GM18505 (cell line): ENCODE measurements at regions not wholly inside any gene's neighbourhood (a gene's known extent, or its start where the extent isn't known, plus 50 kb on each side); places are given as distances from the start of the nearest gene placed in this dataset.

ENCODE experiments used
- ATAC-seq: cut with Tn5 transposase; IDR thresholded peaks from one replicate; pipeline ENCODE4 v1.9.1; 2021; ENCODE audit not compliant: unreplicated experiment
- POLR2A ChIP-seq: IDR thresholded peaks from 4 replicates; pipeline ENCODE4 v1.6.1; 2011; ENCODE audit warnings: borderline replicate concordance; ENCODE audit not compliant: insufficient read depth, insufficient read length; ENCODE audit errors: extremely low read depth

GRCh38 chrX:38899650-38900049 is 98.4 kb downstream of the MID1IP1 start:
- no peak for TF ChIP-seq POLR2A
- no peak for ATAC-seq

GRCh38 chrX:38900719-38901118 is 99.5 kb downstream of the MID1IP1 start:
- ATAC-seq = no peak
- TF ChIP-seq POLR2A = no peak

- ATAC-seq = no peak
- no peak for TF ChIP-seq POLR2A
Measured at GRCh38 chrX:38902972-38903492, 101.8 kb downstream of the MID1IP1 start.

- no peak for ATAC-seq
- no peak for TF ChIP-seq POLR2A
Measured at GRCh38 chrX:38916801-38917200, 115.5 kb downstream of the MID1IP1 start.

GRCh38 chrX:38917954-38918353 is 116.7 kb downstream of the MID1IP1 start:
- no peak for TF ChIP-seq POLR2A
- ATAC-seq = no peak

- no peak for TF ChIP-seq POLR2A
- ATAC-seq = no peak
Measured at GRCh38 chrX:38919202-38919601, 117.9 kb downstream of the MID1IP1 start.

GRCh38 chrX:38919853-38920528 is 118.7 kb downstream of the MID1IP1 start:
- no peak for TF ChIP-seq POLR2A
- ATAC-seq = no peak

GRCh38 chrX:38923451-38923969 is 122.3 kb downstream of the MID1IP1 start:
- ATAC-seq = no peak

GRCh38 chrX:38927592-38927991 is 126.3 kb downstream of the MID1IP1 start:
- no peak for ATAC-seq
- TF ChIP-seq POLR2A = no peak

More at GRCh38 chrX:38923451-38923969, 122.3 kb downstream of the MID1IP1 start:
- no peak for TF ChIP-seq POLR2A

- no peak for ATAC-seq
- no peak for TF ChIP-seq POLR2A
Measured at GRCh38 chrX:38929966-38930421, 128.7 kb downstream of the MID1IP1 start.

- ATAC-seq = no peak
- TF ChIP-seq POLR2A = no peak
Measured at GRCh38 chrX:38930474-38930873, 129.2 kb downstream of the MID1IP1 start.

GRCh38 chrX:38935561-38935960 is 134.3 kb downstream of the MID1IP1 start:
- TF ChIP-seq POLR2A = no peak
- no peak for ATAC-seq

- ATAC-seq = no peak
- no peak for TF ChIP-seq POLR2A
Measured at GRCh38 chrX:38937400-38937799, 136.1 kb downstream of the MID1IP1 start.

GRCh38 chrX:38937926-38938325 is 136.7 kb downstream of the MID1IP1 start:
- no peak for ATAC-seq
- no peak for TF ChIP-seq POLR2A
